ENCODE measurements at regions not wholly inside any gene's neighbourhood (a gene's known extent, or its start where the extent isn't known, plus 50 kb on each side); places are given as distances from the start of the nearest gene placed in this dataset.

DNA sequence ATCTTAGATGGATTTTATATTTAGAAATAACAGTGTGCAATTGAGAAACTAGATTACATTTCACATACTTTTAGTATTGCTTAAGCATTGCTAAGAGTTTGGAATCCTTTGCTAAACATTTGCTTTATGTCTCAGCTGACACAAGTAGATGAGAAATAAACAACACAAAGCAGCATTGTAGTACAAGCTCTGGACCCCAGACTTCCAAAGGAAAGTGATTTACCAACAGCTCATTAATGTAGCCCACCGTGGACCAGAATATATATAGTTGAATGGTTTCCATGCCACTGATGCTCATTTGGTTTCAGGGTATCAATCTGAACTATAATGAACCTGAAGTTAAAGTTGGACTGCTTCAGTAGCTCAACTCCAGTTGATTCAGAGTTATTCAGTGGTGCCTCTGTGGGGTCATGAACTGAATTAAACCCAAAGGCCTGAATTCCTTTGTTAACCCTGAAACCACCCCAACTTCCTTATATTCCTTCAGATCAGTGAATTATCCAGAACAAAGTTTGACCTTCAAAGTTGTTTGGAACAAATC lies 132.1 kb upstream of the NEIL3 start:
- Histone ChIP-seq H3K27ac (ENCODE audit: low read depth in 1 of 2, low read length in 2 of 2) (no peak overlapping the region), H3K9me3 (ENCODE audit: control insufficient read depth in 1 of 2, insufficient read depth in 1 of 2, low read length in 2 of 2) (no peaks in the 10 kb centered on the region), H3K27me3 (ENCODE audit: control insufficient read depth in 1 of 2, insufficient read depth in 2 of 2, low read length in 2 of 2) (no peaks in the 10 kb centered on the region), H3K36me3 (ENCODE audit: insufficient read depth, low read length) (no peaks in the 10 kb centered on the region), H3K4me3 (ENCODE audit: low read length) (no peak overlapping the region), H3K4me1 (ENCODE audit: insufficient read depth, low read length) (no peaks in the 10 kb centered on the region)
- ATAC-seq (ENCODE audit: poor library complexity) (no peak), DNase-seq (no peak)
- H3K27me3 Mint-ChIP-seq: no peaks in the 10 kb centered on the region
- H3K36me3 Mint-ChIP-seq (ENCODE audit: low read depth): no peaks in the 10 kb centered on the region
- ChIA-PET CTCF (no interaction called here), POLR2A (no interaction called here)
- intact Hi-C loops (cut with DNase I, micrococcal nuclease): no loop called here
- no peaks in the 10 kb centered on the region for H3K4me1 Mint-ChIP-seq (ENCODE audit: low read depth)
- TF ChIP-seq, protein P1, sequence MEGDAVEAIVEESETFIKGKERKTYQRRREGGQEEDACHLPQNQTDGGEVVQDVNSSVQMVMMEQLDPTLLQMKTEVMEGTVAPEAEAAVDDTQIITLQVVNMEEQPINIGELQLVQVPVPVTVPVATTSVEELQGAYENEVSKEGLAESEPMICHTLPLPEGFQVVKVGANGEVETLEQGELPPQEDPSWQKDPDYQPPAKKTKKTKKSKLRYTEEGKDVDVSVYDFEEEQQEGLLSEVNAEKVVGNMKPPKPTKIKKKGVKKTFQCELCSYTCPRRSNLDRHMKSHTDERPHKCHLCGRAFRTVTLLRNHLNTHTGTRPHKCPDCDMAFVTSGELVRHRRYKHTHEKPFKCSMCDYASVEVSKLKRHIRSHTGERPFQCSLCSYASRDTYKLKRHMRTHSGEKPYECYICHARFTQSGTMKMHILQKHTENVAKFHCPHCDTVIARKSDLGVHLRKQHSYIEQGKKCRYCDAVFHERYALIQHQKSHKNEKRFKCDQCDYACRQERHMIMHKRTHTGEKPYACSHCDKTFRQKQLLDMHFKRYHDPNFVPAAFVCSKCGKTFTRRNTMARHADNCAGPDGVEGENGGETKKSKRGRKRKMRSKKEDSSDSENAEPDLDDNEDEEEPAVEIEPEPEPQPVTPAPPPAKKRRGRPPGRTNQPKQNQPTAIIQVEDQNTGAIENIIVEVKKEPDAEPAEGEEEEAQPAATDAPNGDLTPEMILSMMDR (IDR thresholded peaks at IDR 0.05): no peak
- H3K9me3 Mint-ChIP-seq: no peaks in the 10 kb centered on the region
- H3K4me3 Mint-ChIP-seq: no peak overlapping the region
- no peak overlapping the region for H3K27ac Mint-ChIP-seq

DNA sequence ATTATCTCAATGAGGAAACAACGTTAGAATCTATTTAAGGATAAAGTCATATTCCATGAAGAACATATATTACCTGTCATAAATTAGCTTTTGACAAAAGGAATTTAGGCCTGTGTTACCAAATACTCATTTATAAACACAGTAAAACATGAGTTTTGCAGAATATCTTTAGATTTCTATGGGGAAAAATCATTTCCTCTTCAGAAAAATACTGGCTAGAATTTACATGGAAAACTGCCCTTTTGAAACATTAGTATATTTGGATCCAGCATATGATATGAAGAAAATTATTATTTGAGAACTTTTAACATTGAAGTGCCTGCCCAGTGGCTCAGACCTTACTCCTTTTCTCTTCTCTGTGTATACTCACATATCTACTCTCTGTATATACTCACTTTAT lies 131.4 kb upstream of the NEIL3 start:
- TF ChIP-seq, protein P1 (IDR thresholded peaks at IDR 0.05): no peak
- no peaks in the 10 kb centered on the region for H3K9me3 Mint-ChIP-seq
- H3K27ac ChIP-seq (ENCODE audit: low read depth in 1 of 2, low read length in 2 of 2): no peak overlapping the region
- POLR2A ChIA-PET: no interaction called here
- no peaks in the 10 kb centered on the region for H3K9me3 ChIP-seq (ENCODE audit: control insufficient read depth in 1 of 2, insufficient read depth in 1 of 2, low read length in 2 of 2)
- H3K4me3 ChIP-seq (ENCODE audit: low read length): no peak overlapping the region
- no peaks in the 10 kb centered on the region for H3K27me3 Mint-ChIP-seq
- no peaks in the 10 kb centered on the region for H3K36me3 Mint-ChIP-seq (ENCODE audit: low read depth)
- CTCF ChIA-PET: no interaction called here
- H3K4me1 Mint-ChIP-seq (ENCODE audit: low read depth): no peaks in the 10 kb centered on the region
- H3K4me1 ChIP-seq (ENCODE audit: insufficient read depth, low read length): no peaks in the 10 kb centered on the region
- intact Hi-C loops (cut with DNase I, micrococcal nuclease): no loop called here
- no peaks in the 10 kb centered on the region for H3K27me3 ChIP-seq (ENCODE audit: control insufficient read depth in 1 of 2, insufficient read depth in 2 of 2, low read length in 2 of 2)
- no peaks in the 10 kb centered on the region for H3K36me3 ChIP-seq (ENCODE audit: insufficient read depth, low read length)
- ATAC-seq (ENCODE audit: poor library complexity): no peak
- no peak overlapping the region for H3K4me3 Mint-ChIP-seq
- DNase-seq: no peak
- H3K27ac Mint-ChIP-seq: no peak overlapping the region

DNA sequence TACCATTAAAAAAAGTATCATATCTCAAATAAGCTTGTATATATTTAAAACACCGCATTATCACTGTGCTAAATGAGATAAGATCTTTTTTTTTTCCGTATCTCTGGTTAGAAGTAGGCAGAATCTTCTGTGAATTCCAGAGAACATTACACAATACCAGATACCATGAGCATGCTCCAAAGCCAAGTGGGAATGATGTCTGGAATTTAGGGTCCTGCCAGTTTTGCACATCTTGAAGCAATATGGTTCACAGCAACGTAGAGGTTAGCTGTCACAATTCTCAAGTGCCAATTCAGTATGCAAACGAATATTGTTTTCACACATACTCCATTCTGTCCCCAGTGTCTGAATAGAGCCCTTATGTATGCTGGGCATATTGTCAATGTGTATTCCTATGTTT lies 127.5 kb upstream of the NEIL3 start:
- Mint-ChIP-seq H3K27ac (no peak overlapping the region), H3K36me3 (ENCODE audit: low read depth) (no peaks in the 10 kb centered on the region)
- CTCF ChIA-PET: no interaction called here

More for the DNA sequence above, 127.5 kb upstream of the NEIL3 start:
- H3K27me3 ChIP-seq (ENCODE audit: control insufficient read depth in 1 of 2, insufficient read depth in 2 of 2, low read length in 2 of 2): no peaks in the 10 kb centered on the region
- H3K4me1 ChIP-seq (ENCODE audit: insufficient read depth, low read length): no peaks in the 10 kb centered on the region
- intact Hi-C loops (cut with DNase I, micrococcal nuclease): no loop called here
- H3K36me3 ChIP-seq (ENCODE audit: insufficient read depth, low read length): no peaks in the 10 kb centered on the region
- DNase-seq (no peak), ATAC-seq (ENCODE audit: poor library complexity) (no peak)
- H3K4me3 ChIP-seq (ENCODE audit: low read length): no peak overlapping the region
- TF ChIP-seq, protein P1 (IDR thresholded peaks at IDR 0.05): no peak
- no peaks in the 10 kb centered on the region for H3K9me3 ChIP-seq (ENCODE audit: control insufficient read depth in 1 of 2, insufficient read depth in 1 of 2, low read length in 2 of 2)
- POLR2A ChIA-PET: no interaction called here
- no peak overlapping the region for H3K27ac ChIP-seq (ENCODE audit: low read depth in 1 of 2, low read length in 2 of 2)
- H3K27me3 Mint-ChIP-seq: no peaks in the 10 kb centered on the region
- no peaks in the 10 kb centered on the region for H3K4me1 Mint-ChIP-seq (ENCODE audit: low read depth)
- H3K4me3 Mint-ChIP-seq: no peak overlapping the region
- H3K9me3 Mint-ChIP-seq: no peaks in the 10 kb centered on the region

Data from CD4-positive, alpha-beta T cell (primary cell).